ENCODE measurements at regions not wholly inside any gene's neighbourhood (a gene's known extent, or its start where the extent isn't known, plus 50 kb on each side); places are given as distances from the start of the nearest gene placed in this dataset.
"Not testable (repeated sequence)": the region's sequence is repeated elsewhere in the genome, so short reads cannot be mapped to it uniquely, and the experiment has no call there.

DNA sequence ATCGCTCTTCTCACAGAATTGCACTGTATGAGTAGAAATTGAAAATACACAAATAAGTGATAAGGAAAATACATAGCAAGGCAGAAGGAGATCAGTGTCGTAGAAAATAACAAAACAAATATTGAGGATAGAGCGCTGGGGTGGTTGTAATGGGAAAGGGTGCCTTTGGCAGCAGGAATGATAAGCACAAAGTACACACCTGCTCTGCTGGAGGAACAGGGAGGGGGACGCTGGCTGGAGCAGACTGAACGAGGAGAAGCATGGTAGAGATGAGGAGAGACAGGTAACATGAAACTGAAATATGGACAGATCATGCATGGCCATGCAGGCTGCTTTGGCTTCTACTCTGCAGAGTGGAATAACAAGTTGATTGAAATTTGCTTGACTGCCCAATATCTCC is 181.2 kb upstream of the FSHR start:
- Histone ChIP-seq H3K4me1 (no peaks in the 10 kb centered on the region), H3K9me3 (no peaks in the 10 kb centered on the region), H3K4me3 (no peak overlapping the region), H3K27ac (no peak overlapping the region), H3K27me3 (no peaks in the 10 kb centered on the region), H3K36me3 (no peaks in the 10 kb centered on the region)
- TF ChIP-seq, protein P1, sequence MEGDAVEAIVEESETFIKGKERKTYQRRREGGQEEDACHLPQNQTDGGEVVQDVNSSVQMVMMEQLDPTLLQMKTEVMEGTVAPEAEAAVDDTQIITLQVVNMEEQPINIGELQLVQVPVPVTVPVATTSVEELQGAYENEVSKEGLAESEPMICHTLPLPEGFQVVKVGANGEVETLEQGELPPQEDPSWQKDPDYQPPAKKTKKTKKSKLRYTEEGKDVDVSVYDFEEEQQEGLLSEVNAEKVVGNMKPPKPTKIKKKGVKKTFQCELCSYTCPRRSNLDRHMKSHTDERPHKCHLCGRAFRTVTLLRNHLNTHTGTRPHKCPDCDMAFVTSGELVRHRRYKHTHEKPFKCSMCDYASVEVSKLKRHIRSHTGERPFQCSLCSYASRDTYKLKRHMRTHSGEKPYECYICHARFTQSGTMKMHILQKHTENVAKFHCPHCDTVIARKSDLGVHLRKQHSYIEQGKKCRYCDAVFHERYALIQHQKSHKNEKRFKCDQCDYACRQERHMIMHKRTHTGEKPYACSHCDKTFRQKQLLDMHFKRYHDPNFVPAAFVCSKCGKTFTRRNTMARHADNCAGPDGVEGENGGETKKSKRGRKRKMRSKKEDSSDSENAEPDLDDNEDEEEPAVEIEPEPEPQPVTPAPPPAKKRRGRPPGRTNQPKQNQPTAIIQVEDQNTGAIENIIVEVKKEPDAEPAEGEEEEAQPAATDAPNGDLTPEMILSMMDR (IDR thresholded peaks at IDR 0.05): no peak
- TF ChIP-seq POLR2A (IDR thresholded peaks at IDR 0.05) (no peak), EP300 (IDR thresholded peaks at IDR 0.05) (no peak), POLR2AphosphoS5 (IDR thresholded peaks at IDR 0.05) (no peak)
- no peak for ATAC-seq
- 82 to 94% methylated on average over 5 of the region's 5 CpGs for WGBS, 2 donors (ENCODE audit: low coverage in 1 of 2)

DNA sequence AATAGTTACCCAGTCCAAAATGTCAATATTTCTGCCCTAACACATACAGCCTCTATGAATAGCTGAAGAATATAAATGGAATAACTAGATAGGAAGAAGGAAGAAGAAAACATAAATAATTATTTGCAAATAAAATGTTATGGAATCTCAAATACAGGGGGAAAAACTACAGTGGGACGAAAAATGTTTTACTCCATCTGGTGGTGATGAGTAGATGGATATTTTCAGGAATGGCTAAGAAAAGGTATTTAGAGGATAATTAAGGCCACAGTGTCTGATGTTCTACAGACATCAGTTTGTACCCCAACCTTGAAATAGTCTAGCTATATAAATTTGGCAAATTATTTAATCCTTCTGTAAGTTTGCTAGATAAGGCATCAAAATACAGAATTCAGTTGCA is 178.1 kb upstream of the FSHR start:
- no peaks in the 10 kb centered on the region for H3K9me3 ChIP-seq
- H3K36me3 ChIP-seq: no peaks in the 10 kb centered on the region
- 71 to 80% methylated on average over 1 of the region's 1 CpG for WGBS, 2 donors (ENCODE audit: low coverage in 1 of 2)
- H3K4me1 ChIP-seq: no peaks in the 10 kb centered on the region
- H3K27me3 ChIP-seq: no peaks in the 10 kb centered on the region
- ATAC-seq: no peak
- TF ChIP-seq, protein P1 (IDR thresholded peaks at IDR 0.05): peak in 1 of 4 experiments; percentile 10
- TF ChIP-seq EP300 (IDR thresholded peaks at IDR 0.05): no peak
- H3K27ac ChIP-seq: no peak overlapping the region
- no peak overlapping the region for H3K4me3 ChIP-seq

DNA sequence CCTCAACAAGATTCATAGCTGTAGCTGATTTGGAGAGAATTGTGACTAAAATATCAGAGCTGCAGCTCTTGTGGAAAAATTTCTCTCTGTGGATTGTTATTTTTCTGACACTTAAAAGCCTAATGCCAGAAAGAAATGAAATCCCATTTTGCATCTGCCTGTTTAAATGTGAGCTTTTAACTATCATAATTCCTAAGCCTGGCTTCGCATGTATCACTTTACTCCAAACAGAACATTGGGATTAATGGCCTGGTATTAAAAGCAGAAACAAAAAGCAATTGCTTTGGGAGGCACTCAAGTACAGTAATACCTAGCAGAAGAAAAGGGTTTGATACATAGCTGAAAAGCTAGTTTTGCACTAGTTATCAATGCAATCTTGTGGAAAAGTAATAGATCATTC is 164.2 kb upstream of the FSHR start:
- TF ChIP-seq POLR2A (IDR thresholded peaks at IDR 0.05) (no peak), POLR2AphosphoS5 (IDR thresholded peaks at IDR 0.05) (no peak), EP300 (IDR thresholded peaks at IDR 0.05) (no peak)
- TF ChIP-seq, protein P1 (IDR thresholded peaks at IDR 0.05): no peak
- no peaks in the 10 kb centered on the region for H3K27me3 ChIP-seq
- H3K4me1 ChIP-seq: no peaks in the 10 kb centered on the region
- no peak for ATAC-seq
- no peak overlapping the region for H3K4me3 ChIP-seq
- no peaks in the 10 kb centered on the region for H3K36me3 ChIP-seq
- WGBS, 2 donors (ENCODE audit: low coverage in 1 of 2): 7 to 20% methylated on average over 1 of the region's 1 CpG
- peaks cover 0 to 13% (median 0%) of the 10 kb centered on the region in 3 donors for H3K9me3 ChIP-seq
- H3K27ac ChIP-seq: no peak overlapping the region

DNA sequence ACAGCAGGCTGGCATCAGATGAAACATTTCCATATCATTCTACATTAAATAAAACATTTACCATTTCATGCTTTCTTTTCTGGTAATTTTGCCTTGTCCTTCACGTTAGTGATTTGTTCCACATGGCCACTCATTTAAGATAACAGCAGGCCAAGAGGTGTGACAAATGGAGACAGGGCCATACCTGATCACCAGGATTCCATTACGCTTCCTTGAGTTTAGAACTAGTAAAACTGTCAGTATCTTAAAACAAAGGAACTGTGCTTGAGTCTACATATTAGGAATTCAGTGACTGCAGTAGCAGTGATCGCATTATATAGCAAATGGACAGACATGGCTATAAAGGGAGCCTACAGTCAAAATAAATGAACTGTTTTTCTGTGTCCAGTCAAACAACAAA is 155.1 kb upstream of the FSHR start:
- 25 to 84% methylated on average over 3 of the region's 3 CpGs for WGBS, 2 donors (ENCODE audit: low coverage in 1 of 2)
- no peaks in the 10 kb centered on the region for H3K36me3 ChIP-seq
- ATAC-seq: no peak
- H3K9me3 ChIP-seq: no peaks in the 10 kb centered on the region
- H3K4me1 ChIP-seq: no peaks in the 10 kb centered on the region
- H3K27me3 ChIP-seq: no peaks in the 10 kb centered on the region
- no peak overlapping the region for H3K27ac ChIP-seq
- H3K4me3 ChIP-seq: no peak overlapping the region
- no peak for TF ChIP-seq POLR2A (IDR thresholded peaks at IDR 0.05)

DNA sequence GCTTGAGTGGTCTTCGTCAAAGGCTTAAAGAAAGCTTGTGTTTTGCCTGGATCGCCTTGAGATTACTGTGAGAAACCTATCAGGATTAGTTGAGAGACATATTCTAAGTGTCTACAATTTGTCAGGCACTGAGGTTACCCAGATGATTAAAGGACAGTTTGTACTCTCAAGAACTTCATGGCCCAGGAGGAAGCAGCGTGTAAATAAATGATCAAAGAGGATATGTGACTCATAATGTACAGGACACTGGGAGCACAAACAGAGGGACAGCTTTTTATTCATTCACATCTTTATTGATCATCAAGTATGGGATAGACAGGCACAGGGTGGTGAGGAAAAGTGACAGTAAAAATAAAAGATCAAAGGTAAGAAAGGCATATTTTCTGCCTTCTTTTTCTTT is 152.6 kb upstream of the FSHR start:
- H3K9me3 ChIP-seq: no peaks in the 10 kb centered on the region
- H3K4me1 ChIP-seq: no peaks in the 10 kb centered on the region
- 42 to 78% methylated on average over 3 of the region's 3 CpGs for WGBS, 2 donors (ENCODE audit: low coverage in 1 of 2)
- ATAC-seq: no peak
- H3K27ac ChIP-seq: no peak overlapping the region
- no peak overlapping the region for H3K4me3 ChIP-seq
- TF ChIP-seq POLR2AphosphoS5 (IDR thresholded peaks at IDR 0.05): no peak
- TF ChIP-seq, protein P1 (IDR thresholded peaks at IDR 0.05): no peak
- TF ChIP-seq POLR2A (IDR thresholded peaks at IDR 0.05): no peak
- TF ChIP-seq EP300 (IDR thresholded peaks at IDR 0.05): no peak
- no peaks in the 10 kb centered on the region for H3K27me3 ChIP-seq
- H3K36me3 ChIP-seq: no peaks in the 10 kb centered on the region

DNA sequence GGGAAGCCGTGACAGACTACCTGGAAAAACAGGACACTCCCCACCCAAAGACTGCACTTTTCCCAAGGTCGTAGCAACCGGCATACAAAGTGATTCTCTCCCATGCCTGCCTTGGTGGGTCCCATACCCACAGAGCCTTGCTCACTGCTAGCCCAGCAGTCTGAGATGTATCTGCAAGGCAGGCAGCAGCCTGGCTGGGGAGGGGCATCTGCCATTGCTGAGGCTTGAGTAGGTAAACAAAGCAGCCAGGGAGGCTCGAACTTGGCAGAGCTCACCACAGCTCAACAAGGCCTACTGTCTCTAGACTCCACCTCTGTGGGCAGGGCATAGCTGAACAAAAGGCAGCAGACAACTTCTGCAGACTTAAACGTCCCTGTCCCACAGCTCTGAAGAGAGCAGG is 144.4 kb upstream of the FSHR start:
- not testable (repeated sequence) for H3K4me3 ChIP-seq, H3K27me3 ChIP-seq, H3K4me1 ChIP-seq, H3K9me3 ChIP-seq, ATAC-seq, H3K27ac ChIP-seq, H3K36me3 ChIP-seq
- 25% methylated on average over 1 of the region's 5 CpGs; no CpG with 5 or more reads in 1 of the 2 donors for WGBS, 2 donors (ENCODE audit: low coverage in 1 of 2)
